Gastroesophageal sphincter (tissue), 4 donors: ENCODE measurements at regions not wholly inside any gene's neighbourhood (a gene's known extent, or its start where the extent isn't known, plus 50 kb on each side); places are given as distances from the start of the nearest gene placed in this dataset.

Experiments used
- ATAC-seq: fragments of 150-250 bp; one replicate; pipeline ENCODE4 v1.9.1; 2016; ENCODE audit warnings: mild to moderate bottlenecking, moderate library complexity
- H3K27ac ChIP-seq, 4 donors: fragments of 200-600 bp; sonication (generic) in 3 of 4; 1 replicate in 3 of 4; 2 replicates in 1 of 4; pipeline ENCODE4 v1.5.1; 2016 to 2019
- H3K27me3 ChIP-seq: fragments of 200-600 bp; sonication (generic); one replicate; pipeline ENCODE4 v1.5.1; 2019
- H3K36me3 ChIP-seq, 2 donors: fragments of 200-600 bp; sonication (generic); one replicate each; pipeline ENCODE4 v1.5.1; 2019; ENCODE audit warnings: control low read depth in 1 of 2
- H3K4me1 ChIP-seq, 3 donors: fragments of 200-600 bp; sonication (generic); 1 replicate in 2 of 3; 2 replicates in 1 of 3; pipeline ENCODE4 v1.5.1; 2016 to 2019; ENCODE audit warnings: control low read depth in 2 of 3
- H3K4me3 ChIP-seq, 2 donors: fragments of 200-600 bp; sonication (generic); one replicate each; pipeline ENCODE4 v1.5.1; 2019; ENCODE audit warnings: mild to moderate bottlenecking in 1 of 2, moderate library complexity in 1 of 2
- H3K9me3 ChIP-seq, 3 donors: fragments of 200-600 bp; sonication (generic); one replicate each; pipeline ENCODE4 v1.5.1; 2017 to 2019; ENCODE audit warnings: control low read depth in 2 of 3
- EP300 ChIP-seq: sonication (generic); formaldehyde crosslinking; IDR thresholded peaks from one replicate; pipeline ENCODE4 v1.6.1; 2017; ENCODE audit warnings: antibody characterized with exemption, mild to moderate bottlenecking
- POLR2A ChIP-seq, 2 donors: fragments of 450-650 bp; IDR thresholded peaks; one replicate each; pipeline ENCODE4 v1.6.1; 2017; ENCODE audit warnings: antibody characterized with exemption in 2 of 2, mild to moderate bottlenecking in 2 of 2, moderate library complexity in 1 of 2
- POLR2AphosphoS5 ChIP-seq: sonication (generic); formaldehyde crosslinking; IDR thresholded peaks from one replicate; pipeline ENCODE4 v1.6.1; 2017; ENCODE audit warnings: antibody characterized with exemption
- WGBS, 2 donors: methylation state at CpG; one replicate each; pipeline ENCODE4 v1.1.5; 2018; ENCODE audit warnings: low coverage in 1 of 2; 5-methylcytosine and 5-hydroxymethylcytosine counted together
- TF ChIP-seq, protein P1 (sequence below), 4 experiments: fragments of 200-600 bp in 2 of 4; fragments of 450-650 bp in 2 of 4; sonication (generic) in 1 of 4; IDR thresholded peaks; one replicate each; pipeline ENCODE4 v1.5.1; 2017 to 2019; ENCODE audit warnings: antibody characterized with exemption in 4 of 4, mild to moderate bottlenecking in 2 of 4, moderate library complexity in 2 of 4

DNA sequence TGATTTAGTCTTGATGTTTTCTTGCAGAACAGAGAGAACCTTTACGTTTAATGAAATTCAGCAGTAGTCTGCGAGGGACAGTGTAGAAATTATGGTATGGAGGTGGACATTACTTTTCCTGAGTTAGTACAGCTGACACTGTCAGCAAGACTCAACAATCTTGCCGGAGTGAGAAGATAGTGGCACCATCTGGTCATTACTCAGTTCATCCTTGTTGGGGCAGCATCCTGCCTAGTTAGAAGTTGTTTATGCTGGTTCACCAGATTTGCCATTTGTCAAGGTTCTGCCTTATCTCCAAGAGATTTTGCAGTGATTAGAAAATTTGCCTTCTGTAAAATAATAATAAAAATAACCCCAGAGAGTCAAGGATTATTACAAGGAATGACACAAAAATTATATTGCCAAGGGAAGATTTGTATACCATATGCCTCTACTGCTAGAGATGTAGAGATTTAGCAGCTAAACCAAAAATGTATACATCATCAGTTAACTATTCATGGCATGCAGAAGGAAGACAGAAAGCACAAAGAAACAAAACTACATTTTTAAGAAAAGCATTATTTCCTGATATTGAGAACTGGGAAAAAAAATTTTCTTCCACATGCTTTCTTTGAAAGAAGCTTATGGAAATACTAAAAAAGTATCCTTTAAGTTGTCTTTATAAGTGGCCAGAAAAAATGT is 1967.4 kb downstream of the NCAM2 start:
- no peaks in the 10 kb centered on the region for H3K27me3 ChIP-seq
- H3K27ac ChIP-seq: no peak overlapping the region
- ATAC-seq: no peak
- TF ChIP-seq POLR2AphosphoS5 (no peak), POLR2A (IDR thresholded peaks at IDR 0.05) (no peak), EP300 (no peak)
- TF ChIP-seq, protein P1, sequence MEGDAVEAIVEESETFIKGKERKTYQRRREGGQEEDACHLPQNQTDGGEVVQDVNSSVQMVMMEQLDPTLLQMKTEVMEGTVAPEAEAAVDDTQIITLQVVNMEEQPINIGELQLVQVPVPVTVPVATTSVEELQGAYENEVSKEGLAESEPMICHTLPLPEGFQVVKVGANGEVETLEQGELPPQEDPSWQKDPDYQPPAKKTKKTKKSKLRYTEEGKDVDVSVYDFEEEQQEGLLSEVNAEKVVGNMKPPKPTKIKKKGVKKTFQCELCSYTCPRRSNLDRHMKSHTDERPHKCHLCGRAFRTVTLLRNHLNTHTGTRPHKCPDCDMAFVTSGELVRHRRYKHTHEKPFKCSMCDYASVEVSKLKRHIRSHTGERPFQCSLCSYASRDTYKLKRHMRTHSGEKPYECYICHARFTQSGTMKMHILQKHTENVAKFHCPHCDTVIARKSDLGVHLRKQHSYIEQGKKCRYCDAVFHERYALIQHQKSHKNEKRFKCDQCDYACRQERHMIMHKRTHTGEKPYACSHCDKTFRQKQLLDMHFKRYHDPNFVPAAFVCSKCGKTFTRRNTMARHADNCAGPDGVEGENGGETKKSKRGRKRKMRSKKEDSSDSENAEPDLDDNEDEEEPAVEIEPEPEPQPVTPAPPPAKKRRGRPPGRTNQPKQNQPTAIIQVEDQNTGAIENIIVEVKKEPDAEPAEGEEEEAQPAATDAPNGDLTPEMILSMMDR (IDR thresholded peaks at IDR 0.05): no peak
- 35 to 67% methylated on average over 3 of the region's 3 CpGs for WGBS, 2 donors
- H3K4me1 ChIP-seq: no peaks in the 10 kb centered on the region
- no peaks in the 10 kb centered on the region for H3K36me3 ChIP-seq
- no peak overlapping the region for H3K4me3 ChIP-seq
- H3K9me3 ChIP-seq: no peaks in the 10 kb centered on the region

DNA sequence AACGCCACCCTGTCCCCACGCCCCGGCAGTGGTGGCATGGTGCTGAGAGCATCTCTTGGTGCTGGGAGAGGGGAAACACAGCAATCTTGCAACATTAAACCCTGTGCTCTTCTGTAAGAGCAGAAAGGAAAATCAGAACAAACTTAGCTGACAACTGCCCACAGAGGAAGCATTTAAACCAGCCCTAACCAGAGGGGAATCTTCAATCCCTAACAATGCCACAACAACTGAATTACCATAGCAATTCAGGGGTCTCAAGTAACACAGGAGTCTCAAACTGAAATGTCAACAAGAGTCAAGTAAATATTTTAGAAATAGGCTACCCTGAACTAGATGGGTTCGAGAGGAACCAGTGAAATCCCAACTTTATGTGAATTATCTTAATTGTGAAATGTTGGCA is 1983.6 kb downstream of the NCAM2 start:
- TF ChIP-seq, protein P1 (IDR thresholded peaks at IDR 0.05): no peak
- TF ChIP-seq POLR2AphosphoS5 (no peak), POLR2A (IDR thresholded peaks at IDR 0.05) (no peak)
- Histone ChIP-seq H3K4me3 (no peak overlapping the region), H3K27me3 (no peaks in the 10 kb centered on the region), H3K4me1 (no peaks in the 10 kb centered on the region), H3K36me3 (no peaks in the 10 kb centered on the region), H3K27ac (no peak overlapping the region), H3K9me3 (no peaks in the 10 kb centered on the region)
- 76 to 86% methylated on average over 4 of the region's 4 CpGs for WGBS, 2 donors
- no peak for ATAC-seq

DNA sequence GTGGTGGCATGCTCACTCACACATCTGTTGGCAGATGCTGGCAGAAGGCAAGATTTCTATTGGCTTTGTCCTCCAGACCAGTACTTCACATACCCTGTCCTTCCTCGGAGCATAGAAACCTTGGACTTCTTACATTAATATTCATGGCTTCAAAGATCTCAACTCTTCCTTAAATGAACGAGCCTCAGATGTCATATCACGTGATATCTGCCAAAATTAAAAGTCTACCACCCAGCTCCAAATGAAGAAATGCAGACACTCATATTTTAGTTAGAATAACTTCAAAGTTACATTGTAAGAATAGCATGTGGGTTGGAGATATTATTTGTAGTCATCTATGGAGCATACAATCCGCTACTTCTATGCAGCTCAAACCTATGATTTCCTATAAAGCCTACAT is 1994.9 kb downstream of the NCAM2 start:
- 81 to 86% methylated on average over 4 of the region's 4 CpGs for WGBS, 2 donors
- no peak for ATAC-seq
- H3K9me3 ChIP-seq: peaks cover 0 to 5% (median 0%) of the 10 kb centered on the region in 3 donors

DNA sequence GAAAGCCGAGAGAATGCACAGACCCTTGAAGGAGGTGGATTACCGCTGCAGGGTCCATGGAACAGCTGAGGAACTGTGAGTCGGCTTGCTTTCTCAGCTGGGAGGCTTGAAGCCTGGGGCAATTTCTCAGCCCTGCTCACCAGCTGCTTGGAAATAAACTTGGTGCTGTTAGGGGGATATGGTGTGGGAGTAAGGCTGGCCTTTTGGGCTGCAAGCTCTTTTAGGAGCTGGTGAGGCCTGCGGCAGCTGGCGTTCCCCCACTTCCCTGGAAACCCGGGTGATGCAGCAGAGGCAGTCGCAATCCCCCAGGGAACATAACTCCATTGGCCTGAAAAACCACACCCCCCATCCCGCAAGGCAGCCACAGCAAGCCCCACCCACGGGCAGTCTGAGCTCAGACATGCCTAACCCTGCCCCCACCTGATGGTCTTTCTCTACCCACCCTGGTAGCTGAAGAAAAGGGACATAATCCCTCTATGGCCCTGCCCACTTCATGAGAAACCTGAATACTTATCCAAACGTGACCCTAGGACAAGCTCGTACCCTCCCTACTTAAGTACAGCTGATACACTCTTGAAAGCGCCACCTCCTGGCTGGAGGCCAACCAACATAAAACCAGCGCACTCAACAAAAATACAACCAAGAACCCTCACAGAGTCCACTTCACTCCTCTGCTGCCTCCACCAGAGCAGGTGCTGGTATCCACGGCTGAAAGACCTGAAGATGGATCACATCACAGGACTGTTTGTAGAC is 1995.8 kb downstream of the NCAM2 start:
- Histone ChIP-seq H3K4me3 (no peak overlapping the region), H3K4me1 (no peaks in the 10 kb centered on the region), H3K9me3 (peaks cover 0 to 5% (median 0%) of the 10 kb centered on the region in 3 donors), H3K27ac (no peak overlapping the region), H3K27me3 (no peaks in the 10 kb centered on the region), H3K36me3 (no peaks in the 10 kb centered on the region)
- ATAC-seq: no peak
- WGBS, 2 donors: 93 to 100% methylated on average over 1 to 6 of the region's 14 CpGs
- TF ChIP-seq POLR2AphosphoS5: no peak
- no peak for TF ChIP-seq EP300
- TF ChIP-seq, protein P1 (IDR thresholded peaks at IDR 0.05): no peak

More for the DNA sequence above, 1994.9 kb downstream of the NCAM2 start:
- Histone ChIP-seq H3K27ac (no peak overlapping the region), H3K4me1 (no peaks in the 10 kb centered on the region), H3K36me3 (no peaks in the 10 kb centered on the region), H3K27me3 (no peaks in the 10 kb centered on the region), H3K4me3 (no peak overlapping the region)
- TF ChIP-seq EP300 (no peak), POLR2AphosphoS5 (no peak), POLR2A (IDR thresholded peaks at IDR 0.05) (no peak)
- TF ChIP-seq, protein P1 (IDR thresholded peaks at IDR 0.05): no peak

DNA sequence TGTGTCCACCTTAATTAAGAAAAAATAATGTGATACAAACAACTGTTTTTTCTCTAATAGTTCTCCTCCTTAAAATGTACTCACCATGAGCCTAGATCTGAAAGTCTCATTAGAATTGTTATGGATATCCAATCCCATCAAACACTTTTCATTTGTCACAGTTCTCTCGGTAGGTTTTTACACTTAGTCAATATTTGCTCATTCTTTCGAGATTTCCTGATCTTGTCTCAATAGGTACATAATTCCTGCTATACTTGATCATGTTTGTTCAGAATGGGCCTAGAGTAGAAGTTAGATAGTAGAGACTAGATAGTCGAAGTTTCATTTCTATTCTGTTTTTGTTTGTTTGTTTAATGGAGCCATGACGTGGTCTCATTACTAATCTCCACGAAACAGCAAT is 2005.7 kb downstream of the NCAM2 start:
- Histone ChIP-seq H3K36me3 (no peaks in the 10 kb centered on the region), H3K4me3 (no peak overlapping the region), H3K9me3 (no peaks in the 10 kb centered on the region), H3K27ac (no peak overlapping the region), H3K4me1 (no peaks in the 10 kb centered on the region), H3K27me3 (no peaks in the 10 kb centered on the region)
- 71 to 77% methylated on average over 5 of the region's 5 CpGs for whole genome bisulfite sequencing, 2 donors
- ATAC-seq: no peak
- TF ChIP-seq, protein P1 (IDR thresholded peaks at IDR 0.05): no peak
- TF ChIP-seq EP300 (no peak), POLR2A (IDR thresholded peaks at IDR 0.05) (no peak)
